ENCODE measurements at regions not wholly inside any gene's neighbourhood (a gene's known extent, or its start where the extent isn't known, plus 50 kb on each side); places are given as distances from the start of the nearest gene placed in this dataset.

- no peaks in the 10 kb centered on the region for H3K9me3 ChIP-seq (ENCODE audit: low read length)
- H3K27me3 ChIP-seq (ENCODE audit: insufficient read depth, low read length, poor library complexity, severe bottlenecking) = no peaks in the 10 kb centered on the region
- Mint-ChIP-seq H3K4me3 (no peak overlapping the region), H3K27ac (peak overlapping the region in 1 of 8 donors; percentile 32), H3K27me3 (no peaks in the 10 kb centered on the region), H3K36me3 (no peaks in the 10 kb centered on the region), H3K9me3 (peaks cover 2 to 32% (median 17%) of the 10 kb centered on the region in 5 donors), H3K4me1 (no peaks in the 10 kb centered on the region)
- CTCF ChIA-PET = no interaction called here
- no peaks in the 10 kb centered on the region for H3K36me3 ChIP-seq (ENCODE audit: insufficient read depth, low read length)
- DNase-seq = no peak
- H3K4me3 ChIP-seq (ENCODE audit: low read length) = no peak overlapping the region
- H3K27ac ChIP-seq (ENCODE audit: low read depth, low read length) = no peak overlapping the region
- no peaks in the 10 kb centered on the region for H3K4me1 ChIP-seq (ENCODE audit: insufficient read depth, low read length)
- POLR2A ChIA-PET = no interaction called here
Measured at GRCh38 chr2:103873716-103874351, 980.1 kb upstream of the POU3F3 start.

- Histone ChIP-seq H3K36me3 (ENCODE audit: insufficient read depth, low read length) (no peaks in the 10 kb centered on the region), H3K4me1 (ENCODE audit: insufficient read depth, low read length) (no peaks in the 10 kb centered on the region), H3K4me3 (ENCODE audit: low read length) (no peak overlapping the region), H3K9me3 (ENCODE audit: low read length) (no peaks in the 10 kb centered on the region), H3K27me3 (ENCODE audit: insufficient read depth, low read length, poor library complexity, severe bottlenecking) (no peaks in the 10 kb centered on the region), H3K27ac (ENCODE audit: low read depth, low read length) (no peak overlapping the region)
- no peak overlapping the region for H3K27ac Mint-ChIP-seq
- CTCF ChIA-PET = no interaction called here
- H3K27me3 Mint-ChIP-seq = no peaks in the 10 kb centered on the region
- DNase-seq = no peak
- peaks cover 2 to 32% (median 13%) of the 10 kb centered on the region in 5 donors for H3K9me3 Mint-ChIP-seq
- H3K4me1 Mint-ChIP-seq = no peaks in the 10 kb centered on the region
- no peak overlapping the region for H3K4me3 Mint-ChIP-seq
- POLR2A ChIA-PET = no interaction called here
- H3K36me3 Mint-ChIP-seq = no peaks in the 10 kb centered on the region
Measured at GRCh38 chr2:103875131-103875530, 978.8 kb upstream of the POU3F3 start.

GRCh38 chr2:103875531-103875930, 978.4 kb upstream of the POU3F3 start:
- no peak for DNase-seq
- ChIA-PET CTCF (no interaction called here), POLR2A (no interaction called here)
- H3K4me1 ChIP-seq (ENCODE audit: insufficient read depth, low read length) = no peaks in the 10 kb centered on the region
- H3K27ac Mint-ChIP-seq = no peak overlapping the region
- H3K9me3 Mint-ChIP-seq = peaks cover 1 to 32% (median 9%) of the 10 kb centered on the region in 5 donors
- H3K4me1 Mint-ChIP-seq = no peaks in the 10 kb centered on the region
- H3K27me3 ChIP-seq (ENCODE audit: insufficient read depth, low read length, poor library complexity, severe bottlenecking) = no peaks in the 10 kb centered on the region
- no peaks in the 10 kb centered on the region for H3K36me3 Mint-ChIP-seq
- no peak overlapping the region for H3K4me3 Mint-ChIP-seq
- no peak overlapping the region for H3K4me3 ChIP-seq (ENCODE audit: low read length)
- H3K27ac ChIP-seq (ENCODE audit: low read depth, low read length) = no peak overlapping the region
- H3K36me3 ChIP-seq (ENCODE audit: insufficient read depth, low read length) = no peaks in the 10 kb centered on the region
- H3K9me3 ChIP-seq (ENCODE audit: low read length) = no peaks in the 10 kb centered on the region
- no peaks in the 10 kb centered on the region for H3K27me3 Mint-ChIP-seq

- no peaks in the 10 kb centered on the region for H3K27me3 Mint-ChIP-seq
- no peaks in the 10 kb centered on the region for H3K36me3 Mint-ChIP-seq
- peaks cover 0 to 25% (median 11%) of the 10 kb centered on the region in 5 donors for H3K9me3 Mint-ChIP-seq
- DNase-seq = no peak
- H3K27ac ChIP-seq (ENCODE audit: low read depth, low read length) = no peak overlapping the region
- no peaks in the 10 kb centered on the region for H3K4me1 Mint-ChIP-seq
- H3K9me3 ChIP-seq (ENCODE audit: low read length) = no peaks in the 10 kb centered on the region
- no peak overlapping the region for H3K27ac Mint-ChIP-seq
- ChIA-PET POLR2A (no interaction called here), CTCF (no interaction called here)
- H3K4me3 ChIP-seq (ENCODE audit: low read length) = no peak overlapping the region
- no peaks in the 10 kb centered on the region for H3K4me1 ChIP-seq (ENCODE audit: insufficient read depth, low read length)
- no peaks in the 10 kb centered on the region for H3K27me3 ChIP-seq (ENCODE audit: insufficient read depth, low read length, poor library complexity, severe bottlenecking)
- H3K36me3 ChIP-seq (ENCODE audit: insufficient read depth, low read length) = no peaks in the 10 kb centered on the region
- no peak overlapping the region for H3K4me3 Mint-ChIP-seq
Measured at GRCh38 chr2:103876611-103877010, 977.3 kb upstream of the POU3F3 start.

GRCh38 chr2:103879101-103879500, 974.8 kb upstream of the POU3F3 start:
- Mint-ChIP-seq H3K27me3 (no peaks in the 10 kb centered on the region), H3K4me1 (no peaks in the 10 kb centered on the region), H3K27ac (no peak overlapping the region), H3K4me3 (no peak overlapping the region), H3K36me3 (no peaks in the 10 kb centered on the region), H3K9me3 (peaks cover 3 to 20% (median 7%) of the 10 kb centered on the region in 5 donors)
- Histone ChIP-seq H3K4me3 (ENCODE audit: low read length) (no peak overlapping the region), H3K4me1 (ENCODE audit: insufficient read depth, low read length) (no peaks in the 10 kb centered on the region), H3K27me3 (ENCODE audit: insufficient read depth, low read length, poor library complexity, severe bottlenecking) (no peaks in the 10 kb centered on the region), H3K36me3 (ENCODE audit: insufficient read depth, low read length) (no peaks in the 10 kb centered on the region), H3K27ac (ENCODE audit: low read depth, low read length) (no peak overlapping the region), H3K9me3 (ENCODE audit: low read length) (no peaks in the 10 kb centered on the region)
- CTCF ChIA-PET = no interaction called here
- DNase-seq = no peak
- POLR2A ChIA-PET = no interaction called here

GRCh38 chr2:103880081-103880834, 973.7 kb upstream of the POU3F3 start:
- CTCF ChIA-PET = no interaction called here
- H3K27ac ChIP-seq (ENCODE audit: low read depth, low read length) = no peak overlapping the region
- Mint-ChIP-seq H3K4me3 (no peak overlapping the region), H3K9me3 (peaks cover 3 to 16% (median 6%) of the 10 kb centered on the region in 5 donors), H3K36me3 (no peaks in the 10 kb centered on the region), H3K27ac (no peak overlapping the region), H3K4me1 (no peaks in the 10 kb centered on the region), H3K27me3 (no peaks in the 10 kb centered on the region)
- H3K4me1 ChIP-seq (ENCODE audit: insufficient read depth, low read length) = no peaks in the 10 kb centered on the region
- no peak overlapping the region for H3K4me3 ChIP-seq (ENCODE audit: low read length)
- no peak for DNase-seq
- H3K9me3 ChIP-seq (ENCODE audit: low read length) = no peaks in the 10 kb centered on the region
- no peaks in the 10 kb centered on the region for H3K27me3 ChIP-seq (ENCODE audit: insufficient read depth, low read length, poor library complexity, severe bottlenecking)
- POLR2A ChIA-PET = no interaction called here
- no peaks in the 10 kb centered on the region for H3K36me3 ChIP-seq (ENCODE audit: insufficient read depth, low read length)

- no peak for DNase-seq
- CTCF ChIA-PET = no interaction called here
- H3K4me3 Mint-ChIP-seq = no peak overlapping the region
- POLR2A ChIA-PET = no interaction called here
- H3K27ac ChIP-seq (ENCODE audit: low read depth, low read length) = no peak overlapping the region
- H3K4me1 ChIP-seq (ENCODE audit: insufficient read depth, low read length) = no peaks in the 10 kb centered on the region
- no peaks in the 10 kb centered on the region for H3K36me3 ChIP-seq (ENCODE audit: insufficient read depth, low read length)
- H3K27me3 ChIP-seq (ENCODE audit: insufficient read depth, low read length, poor library complexity, severe bottlenecking) = no peaks in the 10 kb centered on the region
- peaks cover 5% of the 10 kb centered on the region for H3K9me3 ChIP-seq (ENCODE audit: low read length)
- H3K27ac Mint-ChIP-seq = no peak overlapping the region
- no peak overlapping the region for H3K4me3 ChIP-seq (ENCODE audit: low read length)
- H3K4me1 Mint-ChIP-seq = no peaks in the 10 kb centered on the region
- peaks cover 7 to 25% (median 12%) of the 10 kb centered on the region in 5 donors for H3K9me3 Mint-ChIP-seq
- H3K36me3 Mint-ChIP-seq = no peaks in the 10 kb centered on the region
- H3K27me3 Mint-ChIP-seq = no peaks in the 10 kb centered on the region
Measured at GRCh38 chr2:103887625-103888024, 966.3 kb upstream of the POU3F3 start.

GRCh38 chr2:103896182-103896581, 957.7 kb upstream of the POU3F3 start:
- no peaks in the 10 kb centered on the region for H3K36me3 ChIP-seq (ENCODE audit: insufficient read depth, low read length)
- Mint-ChIP-seq H3K36me3 (no peaks in the 10 kb centered on the region), H3K4me1 (no peaks in the 10 kb centered on the region), H3K27ac (no peak overlapping the region), H3K9me3 (peaks cover 3 to 29% (median 8%) of the 10 kb centered on the region in 5 donors), H3K4me3 (no peak overlapping the region), H3K27me3 (no peaks in the 10 kb centered on the region)
- no peaks in the 10 kb centered on the region for H3K27me3 ChIP-seq (ENCODE audit: insufficient read depth, low read length, poor library complexity, severe bottlenecking)
- no peak for DNase-seq
- no peak overlapping the region for H3K27ac ChIP-seq (ENCODE audit: low read depth, low read length)
- no peak overlapping the region for H3K4me3 ChIP-seq (ENCODE audit: low read length)
- ChIA-PET CTCF (no interaction called here), POLR2A (no interaction called here)
- H3K9me3 ChIP-seq (ENCODE audit: low read length) = no peaks in the 10 kb centered on the region
- no peaks in the 10 kb centered on the region for H3K4me1 ChIP-seq (ENCODE audit: insufficient read depth, low read length)
